ENCODE measurements at regions not wholly inside any gene's neighbourhood (a gene's known extent, or its start where the extent isn't known, plus 50 kb on each side); places are given as distances from the start of the nearest gene placed in this dataset.

DNA sequence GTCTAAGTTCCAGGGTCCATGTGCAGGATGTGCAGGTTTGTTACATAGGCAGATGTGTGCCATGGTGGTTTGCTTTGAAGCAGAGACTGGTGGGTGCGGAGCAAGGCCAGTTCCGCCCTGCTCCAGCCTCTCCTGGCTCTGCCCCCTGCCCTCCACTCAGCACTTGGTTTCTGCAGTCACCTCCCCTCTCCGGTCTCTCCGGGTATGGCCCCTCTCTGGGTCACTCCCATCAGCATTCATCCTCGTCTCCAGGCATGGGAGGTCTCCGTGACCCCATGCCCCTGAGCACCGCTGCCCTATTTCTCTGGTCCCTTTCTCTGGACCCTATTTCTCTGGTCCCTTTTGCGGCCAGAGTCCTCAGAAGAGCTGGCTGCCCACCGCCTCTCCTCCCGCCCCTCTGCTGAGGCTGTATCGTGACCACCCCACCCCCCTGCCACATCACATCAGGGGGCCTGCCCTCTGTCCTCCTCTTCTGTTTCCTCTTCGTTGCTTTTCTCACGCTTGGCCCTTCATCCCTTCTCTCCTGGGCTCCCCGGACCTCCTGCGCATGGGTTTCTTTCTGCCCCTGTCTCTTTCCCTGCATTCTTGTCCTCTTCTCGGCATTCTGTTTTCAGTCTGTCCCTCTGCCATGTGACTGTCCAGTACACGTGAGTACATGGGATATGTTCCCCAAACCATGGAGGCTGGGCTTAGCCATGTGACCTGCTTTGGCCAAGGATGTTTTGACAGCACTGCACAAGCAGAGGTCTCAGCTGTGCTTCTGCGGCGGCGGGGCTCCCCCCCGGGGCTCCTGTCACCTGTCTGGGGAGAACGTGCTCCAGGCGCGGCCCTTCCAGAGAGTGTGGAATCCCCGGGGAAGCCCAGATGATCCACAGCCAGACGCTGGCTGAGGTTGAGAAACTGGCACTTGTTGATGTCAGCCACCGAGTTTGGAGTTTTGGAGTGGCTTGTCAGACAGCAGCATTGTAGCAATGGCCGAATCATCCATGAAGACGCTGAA lies 54.4 kb upstream of the C1orf174 start:
- Histone ChIP-seq H3K9ac (ENCODE audit: low read length) (no peak overlapping the region), H3K23ac (ENCODE audit: low read length) (no peak overlapping the region), H3K14ac (ENCODE audit: low read length) (no peak overlapping the region), H3K4ac (ENCODE audit: low read depth, low read length) (no peak overlapping the region), H2BK120ac (ENCODE audit: insufficient read depth, low read length, poor library complexity) (no peak overlapping the region), H3K18ac (ENCODE audit: low read length) (no peak overlapping the region), H3K36me3 (ENCODE audit: control insufficient read depth in 1 of 2, insufficient read depth in 2 of 2, low read length in 2 of 2) (no peaks in the 10 kb centered on the region), H2BK12ac (ENCODE audit: low read length) (no peak overlapping the region), H3K4me3 (ENCODE audit: low read depth, low read length) (no peak overlapping the region), H3K4me2 (ENCODE audit: low read length) (no peak overlapping the region), H4K91ac (ENCODE audit: low read depth, low read length) (no peak overlapping the region), H4K12ac (ENCODE audit: low read depth, low read length) (no peak overlapping the region), H3K27ac (ENCODE audit: low read depth, low read length) (no peak overlapping the region), H3K79me1 (ENCODE audit: low read length) (no peaks in the 10 kb centered on the region), H3K79me2 (ENCODE audit: control insufficient read depth, insufficient read depth, low read length, poor library complexity) (no peaks in the 10 kb centered on the region), H4K8ac (ENCODE audit: low read depth, low read length) (no peak overlapping the region), H2AK5ac (ENCODE audit: low read length) (no peak overlapping the region), H2BK5ac (ENCODE audit: low read depth, low read length, poor library complexity) (no peak overlapping the region), H3K4me1 (ENCODE audit: control insufficient read depth in 1 of 2, insufficient read depth in 2 of 2, low read length in 2 of 2) (no peaks in the 10 kb centered on the region), H2AFZ (ENCODE audit: insufficient read depth, low read length, poor library complexity) (no peak overlapping the region), H3K27me3 (ENCODE audit: insufficient read depth, low read length) (no peaks in the 10 kb centered on the region), H3K9me3 (ENCODE audit: insufficient read depth, low read depth, low read length) (peaks cover 2% of the 10 kb centered on the region)
- DNase-seq: no peak
- WGBS (ENCODE audit: extremely low coverage, insufficient coverage, insufficient read length): no CpG with 5 or more reads among the region's 29 CpGs

DNA sequence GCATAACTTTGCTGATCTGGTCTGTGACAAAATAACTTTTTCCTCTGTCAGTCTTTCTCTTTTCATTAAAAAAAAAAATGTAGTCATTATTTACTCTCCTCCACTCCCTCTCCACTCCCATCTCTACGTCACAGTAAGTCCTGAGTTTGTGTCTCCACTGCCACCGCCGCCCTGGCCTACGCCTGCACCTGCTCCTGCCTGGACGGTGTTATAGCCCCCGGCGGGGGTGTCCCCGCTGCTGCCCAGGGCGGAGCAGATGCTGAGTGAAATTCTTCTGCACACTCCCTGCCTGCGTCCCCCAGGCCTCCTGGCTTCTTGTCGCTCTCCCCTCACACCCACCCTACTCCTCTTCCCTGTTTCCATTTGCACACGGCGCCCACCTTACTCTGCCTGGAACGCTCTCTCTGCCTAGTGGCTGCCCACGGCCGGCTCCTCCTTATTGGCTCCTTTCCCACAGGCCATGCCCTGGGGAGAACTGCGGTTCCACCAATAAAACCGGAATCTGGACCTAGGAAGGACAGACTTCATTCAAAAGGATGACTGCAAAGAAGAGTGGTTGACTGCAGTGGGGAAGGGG lies 55.2 kb upstream of the C1orf174 start:
- Histone ChIP-seq H4K12ac (ENCODE audit: low read depth, low read length) (no peak overlapping the region), H3K4me1 (ENCODE audit: control insufficient read depth in 1 of 2, insufficient read depth in 2 of 2, low read length in 2 of 2) (no peaks in the 10 kb centered on the region), H3K4ac (ENCODE audit: low read depth, low read length) (no peak overlapping the region), H4K8ac (ENCODE audit: low read depth, low read length) (no peak overlapping the region), H3K23ac (ENCODE audit: low read length) (no peak overlapping the region), H3K9me3 (ENCODE audit: insufficient read depth, low read depth, low read length) (peaks cover 2% of the 10 kb centered on the region), H2BK5ac (ENCODE audit: low read depth, low read length, poor library complexity) (no peak overlapping the region), H3K27ac (ENCODE audit: low read depth, low read length) (no peak overlapping the region), H3K4me3 (ENCODE audit: low read depth, low read length) (no peak overlapping the region), H4K91ac (ENCODE audit: low read depth, low read length) (no peak overlapping the region), H3K27me3 (ENCODE audit: insufficient read depth, low read length) (no peaks in the 10 kb centered on the region), H2AK5ac (ENCODE audit: low read length) (no peak overlapping the region), H3K14ac (ENCODE audit: low read length) (no peak overlapping the region), H2AFZ (ENCODE audit: insufficient read depth, low read length, poor library complexity) (no peak overlapping the region), H2BK120ac (ENCODE audit: insufficient read depth, low read length, poor library complexity) (no peak overlapping the region), H3K79me1 (ENCODE audit: low read length) (no peaks in the 10 kb centered on the region), H2BK12ac (ENCODE audit: low read length) (no peak overlapping the region), H3K18ac (ENCODE audit: low read length) (no peak overlapping the region), H3K4me2 (ENCODE audit: low read length) (no peak overlapping the region), H3K9ac (ENCODE audit: low read length) (no peak overlapping the region), H3K36me3 (ENCODE audit: control insufficient read depth in 1 of 2, insufficient read depth in 2 of 2, low read length in 2 of 2) (no peaks in the 10 kb centered on the region), H3K79me2 (ENCODE audit: control insufficient read depth, insufficient read depth, low read length, poor library complexity) (no peaks in the 10 kb centered on the region)
- WGBS (ENCODE audit: extremely low coverage, insufficient coverage, insufficient read length): no CpG with 5 or more reads among the region's 18 CpGs
- no peak for DNase-seq

DNA sequence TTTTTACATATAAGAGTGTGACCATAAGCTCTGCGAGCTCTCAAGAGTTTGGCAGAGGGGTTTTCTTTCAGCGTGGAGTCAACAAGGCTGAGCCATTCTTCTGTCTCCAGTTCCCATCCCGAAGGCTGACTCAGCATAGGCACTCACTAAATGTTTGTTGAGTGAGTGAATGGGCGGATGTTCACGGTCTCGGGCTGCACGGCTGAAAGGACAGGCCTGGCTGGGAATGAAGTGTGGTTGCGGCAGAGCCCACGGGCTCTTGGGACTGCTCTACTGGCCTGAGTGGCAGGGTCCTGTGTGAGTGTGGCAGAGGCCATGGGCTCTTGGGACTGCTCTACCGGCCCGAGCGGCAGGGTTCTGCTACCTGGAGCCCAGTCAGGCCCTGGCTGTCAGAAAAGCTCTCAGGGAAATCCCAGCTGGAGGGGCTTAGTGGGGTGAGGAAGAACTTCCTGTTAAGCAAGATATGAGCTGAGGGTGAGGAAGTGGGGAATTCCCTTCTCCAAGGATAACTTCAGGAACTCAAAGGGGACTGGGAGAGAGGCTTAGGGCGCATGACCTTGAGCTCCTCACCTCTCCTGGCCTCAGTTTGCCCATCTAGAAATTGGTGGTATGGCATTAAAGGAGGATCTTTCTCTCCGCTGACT lies 56.6 kb upstream of the C1orf174 start:
- Histone ChIP-seq H3K18ac (ENCODE audit: low read length) (no peak overlapping the region), H3K23ac (ENCODE audit: low read length) (no peak overlapping the region), H3K4ac (ENCODE audit: low read depth, low read length) (no peak overlapping the region), H3K36me3 (ENCODE audit: control insufficient read depth in 1 of 2, insufficient read depth in 2 of 2, low read length in 2 of 2) (no peaks in the 10 kb centered on the region), H3K14ac (ENCODE audit: low read length) (no peak overlapping the region), H3K4me1 (ENCODE audit: control insufficient read depth in 1 of 2, insufficient read depth in 2 of 2, low read length in 2 of 2) (no peaks in the 10 kb centered on the region), H3K79me1 (ENCODE audit: low read length) (no peaks in the 10 kb centered on the region), H2AFZ (ENCODE audit: insufficient read depth, low read length, poor library complexity) (no peak overlapping the region), H4K12ac (ENCODE audit: low read depth, low read length) (no peak overlapping the region), H4K91ac (ENCODE audit: low read depth, low read length) (no peak overlapping the region), H3K79me2 (ENCODE audit: control insufficient read depth, insufficient read depth, low read length, poor library complexity) (no peaks in the 10 kb centered on the region), H2AK5ac (ENCODE audit: low read length) (no peak overlapping the region), H4K8ac (ENCODE audit: low read depth, low read length) (no peak overlapping the region), H2BK5ac (ENCODE audit: low read depth, low read length, poor library complexity) (no peak overlapping the region), H2BK120ac (ENCODE audit: insufficient read depth, low read length, poor library complexity) (no peak overlapping the region), H3K4me2 (ENCODE audit: low read length) (no peak overlapping the region), H3K9ac (ENCODE audit: low read length) (no peak overlapping the region), H3K9me3 (ENCODE audit: insufficient read depth, low read depth, low read length) (peaks cover 2% of the 10 kb centered on the region), H3K4me3 (ENCODE audit: low read depth, low read length) (no peak overlapping the region), H3K27me3 (ENCODE audit: insufficient read depth, low read length) (no peaks in the 10 kb centered on the region), H3K27ac (ENCODE audit: low read depth, low read length) (no peak overlapping the region), H2BK12ac (ENCODE audit: low read length) (no peak overlapping the region)
- no peak for DNase-seq
- WGBS (ENCODE audit: extremely low coverage, insufficient coverage, insufficient read length): no CpG with 5 or more reads among the region's 14 CpGs

- peaks cover 4% of the 10 kb centered on the region for H3K9me3 ChIP-seq (ENCODE audit: insufficient read depth, low read depth, low read length)
- H2BK5ac ChIP-seq (ENCODE audit: low read depth, low read length, poor library complexity): no peak overlapping the region
- WGBS (ENCODE audit: extremely low coverage, insufficient coverage, insufficient read length): no CpG with 5 or more reads among the region's 12 CpGs
- H2AFZ ChIP-seq (ENCODE audit: insufficient read depth, low read length, poor library complexity): no peak overlapping the region
- no peak overlapping the region for H2BK12ac ChIP-seq (ENCODE audit: low read length)
- H3K27ac ChIP-seq (ENCODE audit: low read depth, low read length): no peak overlapping the region
- no peaks in the 10 kb centered on the region for H3K79me2 ChIP-seq (ENCODE audit: control insufficient read depth, insufficient read depth, low read length, poor library complexity)
- no peaks in the 10 kb centered on the region for H3K79me1 ChIP-seq (ENCODE audit: low read length)
- no peaks in the 10 kb centered on the region for H3K27me3 ChIP-seq (ENCODE audit: insufficient read depth, low read length)
- H4K12ac ChIP-seq (ENCODE audit: low read depth, low read length): no peak overlapping the region
- no peak overlapping the region for H3K23ac ChIP-seq (ENCODE audit: low read length)
- H4K8ac ChIP-seq (ENCODE audit: low read depth, low read length): no peak overlapping the region
- no peak for DNase-seq
- H3K36me3 ChIP-seq (ENCODE audit: control insufficient read depth in 1 of 2, insufficient read depth in 2 of 2, low read length in 2 of 2): no peaks in the 10 kb centered on the region
- no peak overlapping the region for H3K4me3 ChIP-seq (ENCODE audit: low read depth, low read length)
- no peak overlapping the region for H3K4me2 ChIP-seq (ENCODE audit: low read length)
- no peak overlapping the region for H2AK5ac ChIP-seq (ENCODE audit: low read length)
- no peak overlapping the region for H4K91ac ChIP-seq (ENCODE audit: low read depth, low read length)
- H2BK120ac ChIP-seq (ENCODE audit: insufficient read depth, low read length, poor library complexity): no peak overlapping the region
- H3K18ac ChIP-seq (ENCODE audit: low read length): no peak overlapping the region
- H3K4me1 ChIP-seq (ENCODE audit: control insufficient read depth in 1 of 2, insufficient read depth in 2 of 2, low read length in 2 of 2): no peaks in the 10 kb centered on the region
- no peak overlapping the region for H3K14ac ChIP-seq (ENCODE audit: low read length)
- no peak overlapping the region for H3K9ac ChIP-seq (ENCODE audit: low read length)
- H3K4ac ChIP-seq (ENCODE audit: low read depth, low read length): no peak overlapping the region
Observed at GRCh38 chr1:3959361-3959760, 59.3 kb upstream of the C1orf174 start.

All from trophoblast cell (in vitro differentiated cells and primary cell).